ENCODE measurements at regions not wholly inside any gene's neighbourhood (a gene's known extent, or its start where the extent isn't known, plus 50 kb on each side); places are given as distances from the start of the nearest gene placed in this dataset.
"Not testable (repeated sequence)": the region's sequence is repeated elsewhere in the genome, so short reads cannot be mapped to it uniquely, and the experiment has no call there.

DNA sequence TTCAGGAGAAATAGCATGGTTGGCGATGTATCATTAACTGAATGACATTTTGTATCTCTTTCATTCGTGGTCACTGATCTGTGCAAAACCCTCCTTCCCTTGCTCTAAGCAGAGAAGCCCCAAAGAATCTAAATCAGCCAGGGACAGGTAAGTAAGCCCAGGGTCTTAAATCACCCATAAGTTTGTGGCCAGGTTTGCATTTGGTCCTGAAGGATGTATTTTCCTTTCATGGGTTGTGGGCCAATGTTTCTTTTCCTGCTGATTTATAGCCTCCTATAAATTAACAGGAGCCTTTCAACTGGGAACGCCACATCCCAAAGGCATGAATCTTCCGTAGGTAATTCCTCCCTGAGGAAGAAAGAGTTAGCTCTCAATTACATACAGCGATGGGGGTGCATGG, 217.5 kb upstream of the TNC start:
- WGBS, 3 donors = 46 to 63% (median 63%) methylated on average over 5 of the region's 5 CpGs
- no peak for TF ChIP-seq EP300 (IDR thresholded peaks at IDR 0.05)
- TF ChIP-seq, protein P1, sequence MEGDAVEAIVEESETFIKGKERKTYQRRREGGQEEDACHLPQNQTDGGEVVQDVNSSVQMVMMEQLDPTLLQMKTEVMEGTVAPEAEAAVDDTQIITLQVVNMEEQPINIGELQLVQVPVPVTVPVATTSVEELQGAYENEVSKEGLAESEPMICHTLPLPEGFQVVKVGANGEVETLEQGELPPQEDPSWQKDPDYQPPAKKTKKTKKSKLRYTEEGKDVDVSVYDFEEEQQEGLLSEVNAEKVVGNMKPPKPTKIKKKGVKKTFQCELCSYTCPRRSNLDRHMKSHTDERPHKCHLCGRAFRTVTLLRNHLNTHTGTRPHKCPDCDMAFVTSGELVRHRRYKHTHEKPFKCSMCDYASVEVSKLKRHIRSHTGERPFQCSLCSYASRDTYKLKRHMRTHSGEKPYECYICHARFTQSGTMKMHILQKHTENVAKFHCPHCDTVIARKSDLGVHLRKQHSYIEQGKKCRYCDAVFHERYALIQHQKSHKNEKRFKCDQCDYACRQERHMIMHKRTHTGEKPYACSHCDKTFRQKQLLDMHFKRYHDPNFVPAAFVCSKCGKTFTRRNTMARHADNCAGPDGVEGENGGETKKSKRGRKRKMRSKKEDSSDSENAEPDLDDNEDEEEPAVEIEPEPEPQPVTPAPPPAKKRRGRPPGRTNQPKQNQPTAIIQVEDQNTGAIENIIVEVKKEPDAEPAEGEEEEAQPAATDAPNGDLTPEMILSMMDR (IDR thresholded peaks at IDR 0.05) = no peak
- TF ChIP-seq POLR2A (IDR thresholded peaks at IDR 0.05) = no peak
- H3K9me3 ChIP-seq = no peaks in the 10 kb centered on the region

DNA sequence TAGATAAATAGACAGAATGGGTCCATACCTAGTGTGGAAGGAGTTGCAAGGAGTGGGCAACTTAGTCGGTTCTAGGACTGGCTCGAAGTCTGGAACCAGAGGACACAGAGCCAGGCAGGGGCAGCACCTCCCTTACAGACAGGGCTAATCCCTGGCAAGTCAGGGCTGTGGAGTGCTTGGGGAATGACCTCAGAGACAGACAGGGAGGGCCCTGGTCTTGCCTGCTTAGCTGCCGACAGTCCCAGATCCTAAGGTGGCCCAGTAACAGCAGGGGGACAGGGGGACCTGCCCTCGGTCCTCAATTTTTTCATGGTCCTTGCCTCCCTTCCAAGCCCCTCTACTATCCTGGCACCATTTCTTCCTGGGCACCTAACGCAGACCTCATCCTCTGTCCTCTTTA, 222.4 kb upstream of the TNC start:
- no peak overlapping the region for H3K4me3 ChIP-seq
- no peak overlapping the region for H3K27ac ChIP-seq
- no peak for DNase-seq

More for the DNA sequence above, 217.5 kb upstream of the TNC start:
- H3K27ac ChIP-seq = no peak overlapping the region
- H3K27me3 ChIP-seq = no peaks in the 10 kb centered on the region
- intact Hi-C loops (cut with DNase I) = no loop called here
- no peaks in the 10 kb centered on the region for H3K36me3 ChIP-seq
- no peak overlapping the region for H3K4me3 ChIP-seq
- DNase-seq = no peak
- no peaks in the 10 kb centered on the region for H3K4me1 ChIP-seq (ENCODE audit: insufficient read depth)

DNA sequence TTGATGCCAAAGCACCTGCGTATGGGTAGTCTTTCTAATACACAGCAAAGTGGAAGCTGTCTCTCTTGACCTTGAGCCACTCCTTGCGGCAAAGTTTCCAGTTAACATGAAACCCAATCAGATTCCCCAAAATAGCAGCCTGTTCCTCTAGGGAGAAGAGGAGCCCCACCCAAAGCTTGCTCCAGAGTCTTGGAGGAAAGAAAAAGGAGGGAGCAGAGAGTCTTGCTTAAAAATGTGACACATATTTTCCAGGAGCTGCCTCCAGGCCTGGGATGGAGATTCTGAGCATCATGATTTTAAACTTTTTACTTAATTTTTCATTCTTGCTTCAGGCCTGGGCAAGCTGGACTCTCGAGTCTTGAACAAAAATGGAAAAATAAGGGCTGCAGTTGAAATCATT, 223.5 kb upstream of the TNC start:
- DNase-seq = no peak
- TF ChIP-seq POLR2A (IDR thresholded peaks at IDR 0.05) = no peak
- TF ChIP-seq EP300 (IDR thresholded peaks at IDR 0.05) = no peak
- TF ChIP-seq, protein P1 (IDR thresholded peaks at IDR 0.05) = no peak
- intact Hi-C loops (cut with DNase I) = no loop called here
- H3K4me1 ChIP-seq (ENCODE audit: insufficient read depth) = peaks cover 1% of the 10 kb centered on the region
- H3K36me3 ChIP-seq = no peaks in the 10 kb centered on the region
- H3K27me3 ChIP-seq = no peaks in the 10 kb centered on the region
- H3K9me3 ChIP-seq = no peaks in the 10 kb centered on the region
- 36 to 44% (median 42%) methylated on average over 3 of the region's 3 CpGs for WGBS, 3 donors
- H3K27ac ChIP-seq = no peak overlapping the region
- H3K4me3 ChIP-seq = no peak overlapping the region

More for the DNA sequence above, 222.4 kb upstream of the TNC start:
- intact Hi-C loops (cut with DNase I) = no loop called here
- TF ChIP-seq, protein P1 (IDR thresholded peaks at IDR 0.05) = no peak
- TF ChIP-seq EP300 (IDR thresholded peaks at IDR 0.05) = no peak
- no peak for TF ChIP-seq POLR2A (IDR thresholded peaks at IDR 0.05)
- H3K36me3 ChIP-seq = no peaks in the 10 kb centered on the region
- WGBS, 3 donors = 87 to 91% (median 89%) methylated on average over 5 of the region's 5 CpGs
- H3K4me1 ChIP-seq (ENCODE audit: insufficient read depth) = peaks cover 1% of the 10 kb centered on the region
- no peaks in the 10 kb centered on the region for H3K27me3 ChIP-seq
- H3K9me3 ChIP-seq = no peaks in the 10 kb centered on the region

DNA sequence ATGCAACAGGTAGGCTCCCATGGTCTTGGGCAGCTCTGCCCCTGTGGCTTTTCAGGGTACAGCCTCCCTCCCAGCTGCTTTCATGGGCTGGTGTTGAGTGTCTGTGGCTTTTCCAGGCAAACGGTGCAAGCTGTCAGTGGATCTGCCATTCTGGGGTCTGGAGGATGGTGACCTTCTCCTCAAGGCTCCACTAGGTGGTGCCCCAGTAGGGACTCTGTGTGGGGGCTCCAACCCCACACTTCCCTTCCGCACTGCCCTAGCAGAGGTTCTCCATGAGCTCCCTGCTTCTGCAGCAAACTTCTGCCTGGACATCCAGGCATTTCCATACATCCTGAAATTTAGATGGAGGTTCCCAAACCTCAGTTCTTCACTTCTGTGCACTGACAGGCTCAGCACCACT, 229.8 kb upstream of the TNC start:
- H3K9me3 ChIP-seq; H3K27ac ChIP-seq; H3K4me3 ChIP-seq; intact Hi-C loops (cut with DNase I); H3K36me3 ChIP-seq; DNase-seq; H3K4me1 ChIP-seq (ENCODE audit: insufficient read depth); H3K27me3 ChIP-seq: not testable (repeated sequence)
- 89 to 95% (median 95%) methylated on average over 2 of the region's 2 CpGs for WGBS, 3 donors

DNA sequence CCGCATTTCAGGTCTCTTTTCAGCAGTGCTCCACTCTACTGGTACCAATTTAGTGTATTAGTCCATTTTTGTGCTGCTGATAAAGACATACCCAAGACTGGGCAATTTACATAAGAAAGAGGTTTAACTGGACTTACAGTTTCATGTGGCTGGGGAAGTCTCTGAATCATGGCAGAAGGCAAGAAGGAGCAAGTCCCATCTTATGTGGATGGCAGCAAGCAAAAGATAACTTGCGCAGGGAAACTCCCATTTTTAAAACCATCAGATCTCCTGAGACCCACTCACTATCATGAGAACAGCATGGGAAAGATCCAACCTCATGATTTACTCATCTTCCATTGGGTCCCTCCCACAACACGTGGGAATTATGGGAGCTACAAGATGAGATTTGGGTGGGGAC, 231.0 kb upstream of the TNC start:
- H3K27me3 ChIP-seq; H3K36me3 ChIP-seq; H3K27ac ChIP-seq; DNase-seq; intact Hi-C loops (cut with DNase I); H3K4me1 ChIP-seq (ENCODE audit: insufficient read depth); H3K4me3 ChIP-seq; H3K9me3 ChIP-seq: not testable (repeated sequence)
- 74 to 90% (median 88%) methylated on average over 3 of the region's 3 CpGs for WGBS, 3 donors

DNA sequence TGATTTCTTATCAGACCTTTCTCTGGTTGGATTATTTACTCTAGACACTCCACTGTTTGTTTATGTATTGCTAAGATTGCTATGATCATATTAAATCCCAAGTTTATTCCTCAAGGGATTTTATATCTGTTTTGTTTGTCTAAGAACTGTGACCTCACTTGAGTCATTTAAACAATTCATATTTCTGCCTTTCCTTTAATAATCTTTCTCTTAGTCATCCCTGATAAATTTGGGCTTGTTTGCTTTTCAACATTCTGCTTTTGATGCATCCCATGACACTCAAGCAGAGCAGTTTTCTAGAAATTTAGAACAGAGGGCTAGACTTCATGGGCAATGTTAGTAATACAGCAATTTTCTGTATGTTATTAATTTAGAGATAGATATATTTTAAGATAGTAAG, 231.6 kb upstream of the TNC start:
- TF ChIP-seq, protein P1 (IDR thresholded peaks at IDR 0.05) = no peak
- TF ChIP-seq EP300 (IDR thresholded peaks at IDR 0.05) (no peak), POLR2A (IDR thresholded peaks at IDR 0.05) (no peak)
- intact Hi-C loops (cut with DNase I) = no loop called here
- H3K27me3 ChIP-seq = no peaks in the 10 kb centered on the region
- DNase-seq = no peak
- no peaks in the 10 kb centered on the region for H3K36me3 ChIP-seq
- H3K4me3 ChIP-seq = no peak overlapping the region
- H3K27ac ChIP-seq = no peak overlapping the region
- no peaks in the 10 kb centered on the region for H3K9me3 ChIP-seq
- no peaks in the 10 kb centered on the region for H3K4me1 ChIP-seq (ENCODE audit: insufficient read depth)
